HepG2 (cell line): ENCODE measurements at regions not wholly inside any gene's neighbourhood (a gene's known extent, or its start where the extent isn't known, plus 50 kb on each side); places are given as distances from the start of the nearest gene placed in this dataset.

ENCODE experiments used
- CBX1 ChIP-seq: IDR thresholded peaks from one replicate; pipeline ENCODE4 v1.6.1; 2016; ENCODE audit warnings: antibody characterized with exemption, low read depth
- HNRNPL ChIP-seq: fragments of 200-400 bp; formaldehyde crosslinking; IDR thresholded peaks from 2 replicates; pipeline ENCODE4 v1.6.1; 2017; ENCODE audit warnings: mild to moderate bottlenecking, low read depth, low read length
- HOXA5 ChIP-seq: sonication (generic); formaldehyde crosslinking; IDR thresholded peaks from 2 replicates; pipeline ENCODE4 v1.4.0; 2020; ENCODE audit warnings: missing genetic modification reagents
- IKZF5 ChIP-seq: IDR thresholded peaks from 2 replicates; pipeline ENCODE4 v1.6.1; 2018; ENCODE audit warnings: missing genetic modification reagents, mild to moderate bottlenecking, missing compliant biosample characterization
- KAT2B ChIP-seq: fragments of 150-350 bp; IDR thresholded peaks from 2 replicates; pipeline ENCODE4 v1.6.1; 2014; ENCODE audit warnings: low read depth, low read length, borderline replicate concordance
- KDM6A ChIP-seq: IDR thresholded peaks from 2 replicates; pipeline ENCODE4 v1.6.1; 2016; ENCODE audit warnings: low read depth
- SOX5 ChIP-seq: IDR thresholded peaks from 2 replicates; pipeline ENCODE4 v1.6.1; 2016; ENCODE audit warnings: borderline replicate concordance
- SYNCRIP ChIP-seq: fragments of 200-400 bp; formaldehyde crosslinking; IDR thresholded peaks from 2 replicates; pipeline ENCODE4 v1.6.1; 2018; ENCODE audit warnings: mild to moderate bottlenecking, low read depth, low read length; ENCODE audit not compliant: insufficient read depth
- TEAD2 ChIP-seq: sonication (generic); formaldehyde crosslinking; IDR thresholded peaks from 2 replicates; pipeline ENCODE4 v1.9.0; 2021; ENCODE audit warnings: missing genetic modification reagents
- ZHX2 ChIP-seq, 2 experiments: sonication (generic) in 1 of 2; formaldehyde crosslinking in 1 of 2; IDR thresholded peaks; 2 replicates each; pipeline versions ENCODE4 v1.6.1 to v1.9.0; 2014 to 2022; ENCODE audit warnings: antibody characterized with exemption in 1 of 2, borderline replicate concordance in 1 of 2, inconsistent platforms in 1 of 2, low read depth in 1 of 2, missing genetic modification reagents in 1 of 2
- ZNF207 ChIP-seq: fragments of 450-650 bp; IDR thresholded peaks from 2 replicates; pipeline ENCODE4 v1.6.1; 2016; ENCODE audit warnings: antibody characterized with exemption, borderline replicate concordance
- ZNF407 ChIP-seq: sonication (generic); formaldehyde crosslinking; IDR thresholded peaks from one replicate; pipeline ENCODE4 v1.5.1; 2020; ENCODE audit warnings: mild to moderate bottlenecking, missing genetic modification reagents; ENCODE audit errors: not compliant biosample characterization
- ZNF563 ChIP-seq: sonication (generic); formaldehyde crosslinking; IDR thresholded peaks from 2 replicates; pipeline ENCODE4 v1.8.0; 2022; ENCODE audit warnings: mild to moderate bottlenecking, moderate library complexity, missing genetic modification reagents
- ZSCAN12 ChIP-seq: sonication (generic); formaldehyde crosslinking; IDR thresholded peaks from 2 replicates; pipeline ENCODE4 v1.9.0; 2021; ENCODE audit warnings: mild to moderate bottlenecking, missing genetic modification reagents

- TF ChIP-seq IKZF5 (peak; percentile 95), ZNF407 (CRISPR knock-in tag) (peak; percentile 76), ZSCAN12 (no peak), KDM6A (no peak), TEAD2 (no peak; the same call in 1 of the 2 replicates), KAT2B (no peak), HNRNPL (peak; percentile 93), HOXA5 (CRISPR knock-in tag) (peak; percentile 97), SOX5 (CRISPR knock-in tag) (peak; percentile 61; the same call in 1 of the 2 replicates), ZNF563 (CRISPR knock-in tag) (peak; percentile 82; the same call in 1 of the 2 replicates), SYNCRIP (no peak), ZHX2 (IDR thresholded peaks at IDR 0.05; ENCODE audit: low read depth) (peak; percentile 86), ZHX2 (CRISPR knock-in tag; IDR thresholded peaks at IDR 0.05; ENCODE audit: borderline replicate concordance) (no peak; the same call in 1 of the 2 replicates), CBX1 (peak; percentile 97), ZNF207 (no peak)
Measured at GRCh38 chr6:26204332-26205160, 117.3 kb downstream of the HFE start (continued).
